IgD-negative memory B cell (primary cell): ENCODE measurements at regions not wholly inside any gene's neighbourhood (a gene's known extent, or its start where the extent isn't known, plus 50 kb on each side); places are given as distances from the start of the nearest gene placed in this dataset.

Experiments
- H3K27ac Mint-ChIP-seq, 3 donors: one replicate each; pipeline ENCODE4 v1.8.0; 2020 to 2022; ENCODE audit warnings: mild to moderate bottlenecking in 3 of 3, mixed read lengths in 3 of 3, moderate library complexity in 1 of 3
- H3K27me3 Mint-ChIP-seq: one replicate; pipeline ENCODE4 v1.8.0; 2021; ENCODE audit warnings: mixed read lengths
- H3K36me3 Mint-ChIP-seq: one replicate; pipeline ENCODE4 v1.8.0; 2020; ENCODE audit warnings: mild to moderate bottlenecking, mixed read lengths
- H3K4me1 Mint-ChIP-seq, 3 donors: one replicate each; pipeline ENCODE4 v1.8.0; 2020 to 2022; ENCODE audit warnings: mixed read lengths in 3 of 3, mild to moderate bottlenecking in 1 of 3
- H3K4me3 Mint-ChIP-seq, 4 donors: one replicate each; pipeline ENCODE4 v1.8.0; 2020 to 2022; ENCODE audit warnings: mild to moderate bottlenecking in 4 of 4, mixed read lengths in 4 of 4, moderate library complexity in 3 of 4
- H3K9me3 Mint-ChIP-seq, 3 donors: one replicate each; pipeline ENCODE4 v1.8.0; 2020 to 2021; ENCODE audit warnings: mixed read lengths in 3 of 3, mild to moderate bottlenecking in 1 of 3

- Mint-ChIP-seq H3K4me3 (no peak overlapping the region), H3K9me3 (peaks cover 0 to 3% (median 0%) of the 10 kb centered on the region in 3 donors), H3K27ac (no peak overlapping the region), H3K4me1 (no peaks in the 10 kb centered on the region), H3K27me3 (peaks cover 2% of the 10 kb centered on the region), H3K36me3 (peaks cover 2% of the 10 kb centered on the region)
Measured at GRCh38 chr11:45517171-45517770, 148.2 kb downstream of the CHST1 start.

GRCh38 chr11:45513821-45514340, 151.5 kb downstream of the CHST1 start:
- Mint-ChIP-seq H3K4me3 (no peak overlapping the region), H3K27me3 (no peaks in the 10 kb centered on the region), H3K4me1 (no peaks in the 10 kb centered on the region), H3K36me3 (peaks cover 2% of the 10 kb centered on the region), H3K27ac (no peak overlapping the region), H3K9me3 (no peaks in the 10 kb centered on the region)

- no peaks in the 10 kb centered on the region for H3K9me3 Mint-ChIP-seq
- no peak overlapping the region for H3K4me3 Mint-ChIP-seq
- no peak overlapping the region for H3K27ac Mint-ChIP-seq
- no peaks in the 10 kb centered on the region for H3K4me1 Mint-ChIP-seq
- no peaks in the 10 kb centered on the region for H3K27me3 Mint-ChIP-seq
- no peaks in the 10 kb centered on the region for H3K36me3 Mint-ChIP-seq
Measured at GRCh38 chr11:45512471-45513148, 152.8 kb downstream of the CHST1 start.

GRCh38 chr11:45511566-45511965, 153.9 kb downstream of the CHST1 start:
- no peaks in the 10 kb centered on the region for H3K36me3 Mint-ChIP-seq
- H3K4me3 Mint-ChIP-seq: peak overlapping the region in 1 of 4 donors; percentile 3
- H3K9me3 Mint-ChIP-seq: peaks cover 0 to 2% (median 0%) of the 10 kb centered on the region in 3 donors
- H3K27me3 Mint-ChIP-seq: no peaks in the 10 kb centered on the region
- no peak overlapping the region for H3K27ac Mint-ChIP-seq
- no peaks in the 10 kb centered on the region for H3K4me1 Mint-ChIP-seq

GRCh38 chr11:45507916-45508315, 157.5 kb downstream of the CHST1 start:
- no peaks in the 10 kb centered on the region for H3K4me1 Mint-ChIP-seq
- peaks cover 3% of the 10 kb centered on the region for H3K27me3 Mint-ChIP-seq
- peaks cover 5 to 13% (median 7%) of the 10 kb centered on the region in 3 donors for H3K9me3 Mint-ChIP-seq

GRCh38 chr11:45503311-45503710, 162.1 kb downstream of the CHST1 start:
- H3K27ac Mint-ChIP-seq: no peak overlapping the region
- no peak overlapping the region for H3K4me3 Mint-ChIP-seq
- peaks cover 12% of the 10 kb centered on the region for H3K27me3 Mint-ChIP-seq
- H3K9me3 Mint-ChIP-seq: peaks cover 8 to 15% (median 9%) of the 10 kb centered on the region in 3 donors
- no peaks in the 10 kb centered on the region for H3K36me3 Mint-ChIP-seq
- H3K4me1 Mint-ChIP-seq: no peaks in the 10 kb centered on the region

More at GRCh38 chr11:45507916-45508315, 157.5 kb downstream of the CHST1 start:
- Mint-ChIP-seq H3K4me3 (no peak overlapping the region), H3K27ac (no peak overlapping the region), H3K36me3 (no peaks in the 10 kb centered on the region)

GRCh38 chr11:45502226-45502545, 163.2 kb downstream of the CHST1 start:
- Mint-ChIP-seq H3K4me3 (no peak overlapping the region), H3K27ac (no peak overlapping the region), H3K4me1 (no peaks in the 10 kb centered on the region), H3K27me3 (peaks cover 13% of the 10 kb centered on the region), H3K9me3 (peaks cover 11 to 19% (median 17%) of the 10 kb centered on the region in 3 donors), H3K36me3 (no peaks in the 10 kb centered on the region)

- H3K9me3 Mint-ChIP-seq: peaks cover 11 to 17% (median 17%) of the 10 kb centered on the region in 3 donors
- no peaks in the 10 kb centered on the region for H3K4me1 Mint-ChIP-seq
- H3K27ac Mint-ChIP-seq: no peak overlapping the region
- H3K4me3 Mint-ChIP-seq: no peak overlapping the region
- H3K27me3 Mint-ChIP-seq: peaks cover 13% of the 10 kb centered on the region
- H3K36me3 Mint-ChIP-seq: no peaks in the 10 kb centered on the region
Measured at GRCh38 chr11:45501392-45502225, 163.8 kb downstream of the CHST1 start.

GRCh38 chr11:45500451-45500850, 165.0 kb downstream of the CHST1 start:
- Mint-ChIP-seq H3K36me3 (no peaks in the 10 kb centered on the region), H3K9me3 (peaks cover 11 to 17% (median 16%) of the 10 kb centered on the region in 3 donors), H3K4me1 (no peaks in the 10 kb centered on the region), H3K4me3 (no peak overlapping the region), H3K27ac (no peak overlapping the region), H3K27me3 (peaks cover 14% of the 10 kb centered on the region)

GRCh38 chr11:45494738-45495137, 170.7 kb downstream of the CHST1 start:
- H3K27ac Mint-ChIP-seq: no peak overlapping the region
- no peaks in the 10 kb centered on the region for H3K4me1 Mint-ChIP-seq
- peaks cover 7% of the 10 kb centered on the region for H3K27me3 Mint-ChIP-seq
- H3K36me3 Mint-ChIP-seq: no peaks in the 10 kb centered on the region
- no peak overlapping the region for H3K4me3 Mint-ChIP-seq
- H3K9me3 Mint-ChIP-seq: peaks cover 6 to 17% (median 7%) of the 10 kb centered on the region in 3 donors

- no peaks in the 10 kb centered on the region for H3K36me3 Mint-ChIP-seq
- H3K4me3 Mint-ChIP-seq: no peak overlapping the region
- no peak overlapping the region for H3K27ac Mint-ChIP-seq
- H3K4me1 Mint-ChIP-seq: no peaks in the 10 kb centered on the region
- peaks cover 0 to 9% (median 4%) of the 10 kb centered on the region in 3 donors for H3K9me3 Mint-ChIP-seq
- H3K27me3 Mint-ChIP-seq: peaks cover 14% of the 10 kb centered on the region
Measured at GRCh38 chr11:45489281-45489905, 176.0 kb downstream of the CHST1 start.

GRCh38 chr11:45486461-45486860, 179.0 kb downstream of the CHST1 start:
- H3K27ac Mint-ChIP-seq: no peak overlapping the region
- H3K4me3 Mint-ChIP-seq: no peak overlapping the region
- H3K27me3 Mint-ChIP-seq: peaks cover 16% of the 10 kb centered on the region
- H3K4me1 Mint-ChIP-seq: no peaks in the 10 kb centered on the region
- no peaks in the 10 kb centered on the region for H3K36me3 Mint-ChIP-seq
- H3K9me3 Mint-ChIP-seq: peaks cover 0 to 2% (median 2%) of the 10 kb centered on the region in 3 donors

- Mint-ChIP-seq H3K36me3 (no peaks in the 10 kb centered on the region), H3K27me3 (peaks cover 20% of the 10 kb centered on the region), H3K27ac (no peak overlapping the region), H3K9me3 (peaks cover 0 to 2% (median 2%) of the 10 kb centered on the region in 3 donors), H3K4me3 (no peak overlapping the region), H3K4me1 (no peaks in the 10 kb centered on the region)
Measured at GRCh38 chr11:45485070-45485707, 180.2 kb downstream of the CHST1 start.

GRCh38 chr11:45484326-45484883, 181.0 kb downstream of the CHST1 start:
- peaks cover 0 to 2% (median 2%) of the 10 kb centered on the region in 3 donors for H3K9me3 Mint-ChIP-seq
- no peaks in the 10 kb centered on the region for H3K36me3 Mint-ChIP-seq
- H3K4me3 Mint-ChIP-seq: no peak overlapping the region
- H3K27ac Mint-ChIP-seq: no peak overlapping the region
- H3K4me1 Mint-ChIP-seq: no peaks in the 10 kb centered on the region
- H3K27me3 Mint-ChIP-seq: peaks cover 24% of the 10 kb centered on the region
